ENCODE measurements at regions not wholly inside any gene's neighbourhood (a gene's known extent, or its start where the extent isn't known, plus 50 kb on each side); places are given as distances from the start of the nearest gene placed in this dataset.

- intact Hi-C loops (cut with DNase I; ENCODE audit: low total_unique reads) = no loop called here
- no peak for DNase-seq (ENCODE audit: low spot score in 2 of 2)
- no peak for TF ChIP-seq POLR2A (IDR thresholded peaks at IDR 0.05)
- no peak for TF ChIP-seq CTCF (IDR thresholded peaks at IDR 0.05)
- WGBS, 2 donors = 80 to 87% methylated on average over 5 of the region's 5 CpGs
- H3K4me3 ChIP-seq (ENCODE audit: low read depth, poor library complexity, severe bottlenecking) = no peak overlapping the region
Measured at GRCh38 chr18:28288784-28289183, 111.9 kb upstream of the CDH2 start.

- intact Hi-C loops (cut with DNase I; ENCODE audit: low total_unique reads) = no loop called here
Measured at GRCh38 chr18:28287146-28287545, 110.2 kb upstream of the CDH2 start.

GRCh38 chr18:28284132-28284531, 107.2 kb upstream of the CDH2 start:
- WGBS, 2 donors = 77 to 80% methylated on average over 5 of the region's 5 CpGs
- intact Hi-C loops (cut with DNase I; ENCODE audit: low total_unique reads) = no loop called here
- DNase-seq (ENCODE audit: low spot score in 2 of 2) = no peak
- no peak overlapping the region for H3K4me3 ChIP-seq (ENCODE audit: low read depth, poor library complexity, severe bottlenecking)
- no peak for TF ChIP-seq POLR2A (IDR thresholded peaks at IDR 0.05)
- TF ChIP-seq CTCF (IDR thresholded peaks at IDR 0.05) = no peak

More at GRCh38 chr18:28287146-28287545, 110.2 kb upstream of the CDH2 start:
- TF ChIP-seq CTCF (IDR thresholded peaks at IDR 0.05) (no peak), POLR2A (IDR thresholded peaks at IDR 0.05) (no peak)
- no peak overlapping the region for H3K4me3 ChIP-seq (ENCODE audit: low read depth, poor library complexity, severe bottlenecking)
- DNase-seq (ENCODE audit: low spot score in 2 of 2) = no peak

- no peak for DNase-seq (ENCODE audit: low spot score in 2 of 2)
- intact Hi-C loops (cut with DNase I; ENCODE audit: low total_unique reads) = no loop called here
- no peak for TF ChIP-seq CTCF (IDR thresholded peaks at IDR 0.05)
- TF ChIP-seq POLR2A (IDR thresholded peaks at IDR 0.05) = no peak
- H3K4me3 ChIP-seq (ENCODE audit: low read depth, poor library complexity, severe bottlenecking) = no peak overlapping the region
- 46 to 60% methylated on average over 2 of the region's 2 CpGs for WGBS, 2 donors
Measured at GRCh38 chr18:28281400-28281799, 104.5 kb upstream of the CDH2 start.

- intact Hi-C loops (cut with DNase I; ENCODE audit: low total_unique reads) = no loop called here
- WGBS, 2 donors = 78 to 79% methylated on average over 2 of the region's 2 CpGs
- DNase-seq (ENCODE audit: low spot score in 2 of 2) = no peak
- no peak overlapping the region for H3K4me3 ChIP-seq (ENCODE audit: low read depth, poor library complexity, severe bottlenecking)
- TF ChIP-seq CTCF (IDR thresholded peaks at IDR 0.05) = no peak
- TF ChIP-seq POLR2A (IDR thresholded peaks at IDR 0.05) = no peak
Measured at GRCh38 chr18:28269750-28270149, 92.8 kb upstream of the CDH2 start.

- TF ChIP-seq POLR2A (IDR thresholded peaks at IDR 0.05) = no peak
- TF ChIP-seq CTCF (IDR thresholded peaks at IDR 0.05) = no peak
- H3K4me3 ChIP-seq (ENCODE audit: low read depth, poor library complexity, severe bottlenecking) = no peak overlapping the region
- intact Hi-C loops (cut with DNase I; ENCODE audit: low total_unique reads) = no loop called here
- WGBS, 2 donors = 53 to 61% methylated on average over 4 of the region's 4 CpGs
- no peak for DNase-seq (ENCODE audit: low spot score in 2 of 2)
Measured at GRCh38 chr18:28267878-28268625, 91.1 kb upstream of the CDH2 start.

Data from lower leg skin (tissue), 4 donors.